Stimulated activated CD8-positive, alpha-beta memory T cell treated with anti-CD3 and anti-CD28 coated beads, Interleukin-15, amount 100 ng/mL, for 48 hours (primary cell): ENCODE measurements at regions not wholly inside any gene's neighbourhood (a gene's known extent, or its start where the extent isn't known, plus 50 kb on each side); places are given as distances from the start of the nearest gene placed in this dataset.

Experiments
- DNase-seq, 2 donors: peaks; one replicate each; pipeline ENCODE4 v3.0.0-alpha.2; 2020; ENCODE audit warnings: low read depth in 2 of 2

GRCh38 chr2:205902041-205902899, 183.7 kb downstream of the INO80D start:
- DNase-seq: no peak

- no peak for DNase-seq
Observed at GRCh38 chr2:205901491-205901890, 184.5 kb downstream of the INO80D start.

- no peak for DNase-seq
Observed at GRCh38 chr2:205898744-205899143, 187.2 kb downstream of the INO80D start.

DNA sequence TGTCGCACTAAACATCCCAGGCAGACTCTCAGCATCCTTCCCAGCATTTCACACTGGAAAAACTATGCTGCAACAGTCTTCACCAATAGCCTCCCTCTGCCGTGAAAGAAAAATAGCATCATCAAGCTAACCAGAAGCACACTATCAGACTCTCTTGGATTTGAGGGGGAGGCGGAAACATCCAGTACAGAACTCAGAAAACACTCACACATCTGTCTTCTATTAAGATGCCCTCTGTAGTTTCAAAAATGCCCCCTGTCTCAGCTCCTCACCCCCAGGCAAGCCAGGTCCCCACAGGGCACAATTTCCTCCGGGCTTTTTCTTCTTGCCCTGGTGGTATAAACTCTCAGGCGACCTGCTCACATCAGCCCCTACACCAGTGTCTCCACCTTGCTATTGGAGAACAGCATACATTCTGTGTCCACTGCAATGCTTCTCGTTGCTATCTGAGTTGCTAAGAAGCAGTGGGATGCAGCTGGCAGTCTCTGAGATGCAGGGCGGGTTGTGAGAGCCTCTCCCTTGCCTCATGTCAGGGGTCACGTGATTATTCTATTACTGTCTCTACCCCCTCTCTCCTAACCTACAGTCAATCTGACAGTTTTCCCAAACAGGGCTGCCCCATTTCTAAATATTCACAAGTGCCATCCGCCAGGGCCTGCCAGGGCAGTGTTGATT, 189.9 kb downstream of the INO80D start:
- no peak for DNase-seq

- DNase-seq: no peak
Observed at GRCh38 chr2:205892665-205893259, 193.2 kb downstream of the INO80D start.

DNA sequence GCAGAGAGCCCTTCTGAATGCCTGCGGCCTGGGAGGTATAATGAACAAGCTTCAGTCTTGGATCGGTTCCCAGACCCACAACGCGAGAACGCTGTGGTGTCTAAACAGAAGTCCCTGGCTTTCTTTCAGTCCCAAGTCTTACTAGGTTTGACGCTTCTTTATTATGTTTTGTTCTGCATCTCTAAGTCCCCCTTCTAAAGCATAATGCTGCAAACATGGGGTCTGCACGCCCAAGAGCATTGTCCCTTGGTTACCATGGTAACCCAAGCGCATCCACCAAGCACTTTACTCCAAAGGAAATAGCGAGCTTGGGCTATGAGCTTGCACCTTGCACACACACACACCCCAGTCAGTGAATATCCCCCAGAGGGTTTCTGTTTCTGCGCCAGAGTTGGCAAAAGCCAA, 193.7 kb downstream of the INO80D start:
- DNase-seq: no peak

GRCh38 chr2:205889114-205889513, 196.9 kb downstream of the INO80D start:
- no peak for DNase-seq

GRCh38 chr2:205887637-205888036, 198.3 kb downstream of the INO80D start:
- DNase-seq: no peak

DNA sequence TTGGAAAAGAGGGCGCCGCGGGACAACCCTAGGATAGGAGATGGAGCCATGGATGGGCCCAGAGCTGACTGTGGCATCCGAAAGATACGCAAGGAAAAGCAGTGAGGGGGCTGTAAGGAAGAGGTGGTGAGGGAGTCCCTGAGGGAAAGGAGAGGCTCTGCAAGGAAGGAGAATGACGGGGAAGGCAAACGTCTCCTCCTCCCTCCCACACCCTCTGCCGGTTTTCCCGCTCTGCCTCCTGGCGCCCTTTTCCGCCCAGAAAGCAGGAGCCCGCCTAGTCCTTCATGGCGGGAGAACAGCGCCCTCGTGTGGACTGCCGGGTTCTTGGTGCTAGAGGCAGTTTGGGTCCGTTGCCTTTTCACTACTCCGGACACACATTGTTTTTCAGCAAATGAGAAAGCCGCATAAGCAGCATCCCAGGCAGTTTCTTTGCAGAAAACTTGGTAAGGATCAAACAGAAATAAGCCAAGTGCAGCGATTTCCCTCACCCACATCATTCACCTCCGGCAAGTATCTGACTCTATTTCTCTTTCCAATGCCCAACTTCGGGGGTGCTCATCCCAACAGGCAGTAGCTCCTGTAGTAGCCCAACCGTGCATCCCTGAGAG, 200.4 kb downstream of the INO80D start:
- DNase-seq: peak; percentile 32

DNA sequence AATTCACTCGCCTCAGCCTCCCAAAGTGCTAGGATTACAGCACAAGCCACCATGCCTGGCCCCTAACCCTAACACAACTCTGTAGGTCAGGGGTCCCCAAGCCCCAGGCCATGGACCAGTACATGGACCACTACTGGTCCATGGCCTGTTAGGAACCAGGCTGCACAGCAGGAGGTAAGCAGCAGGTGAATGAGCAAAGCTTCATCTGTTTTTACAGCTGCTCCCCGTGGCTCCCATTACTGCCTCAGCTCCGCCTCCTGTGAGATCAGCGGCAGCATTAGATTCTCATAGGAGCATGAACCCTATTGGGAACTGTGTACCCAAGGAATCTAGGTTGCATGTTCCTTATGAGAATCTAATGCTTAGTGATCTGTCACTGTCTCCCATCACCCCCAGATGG, 201.7 kb downstream of the NRP2 start:
- no peak for DNase-seq

DNA sequence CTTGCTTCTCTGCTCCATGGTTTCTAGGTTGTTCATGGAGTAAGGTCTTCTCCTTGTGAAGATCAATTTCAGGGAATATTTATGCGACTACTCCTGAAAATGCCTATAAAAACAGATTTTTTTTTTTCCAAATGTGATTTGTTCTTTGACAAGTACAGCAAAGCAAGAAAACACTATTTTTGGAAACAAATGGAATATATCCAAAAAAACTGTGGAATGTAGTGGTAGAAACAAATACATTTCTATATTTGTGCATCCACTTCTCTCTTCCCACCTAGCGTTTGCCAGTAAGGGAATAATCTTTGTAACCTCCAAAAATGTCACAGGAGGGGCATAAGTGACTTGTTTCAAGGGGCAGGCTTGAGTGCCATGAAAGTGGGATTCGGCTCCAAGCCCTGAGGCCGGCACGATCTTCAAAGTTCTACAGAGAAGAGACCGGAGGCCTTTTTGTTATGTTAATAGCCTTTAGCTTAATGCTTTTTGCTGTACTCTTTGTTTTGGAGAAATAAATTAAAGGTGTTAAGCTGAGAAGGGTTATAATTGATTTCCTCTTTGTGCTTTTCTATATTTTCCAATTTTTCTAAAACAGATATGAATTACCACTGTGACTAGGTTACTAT, 200.6 kb downstream of the NRP2 start:
- DNase-seq: no peak

DNA sequence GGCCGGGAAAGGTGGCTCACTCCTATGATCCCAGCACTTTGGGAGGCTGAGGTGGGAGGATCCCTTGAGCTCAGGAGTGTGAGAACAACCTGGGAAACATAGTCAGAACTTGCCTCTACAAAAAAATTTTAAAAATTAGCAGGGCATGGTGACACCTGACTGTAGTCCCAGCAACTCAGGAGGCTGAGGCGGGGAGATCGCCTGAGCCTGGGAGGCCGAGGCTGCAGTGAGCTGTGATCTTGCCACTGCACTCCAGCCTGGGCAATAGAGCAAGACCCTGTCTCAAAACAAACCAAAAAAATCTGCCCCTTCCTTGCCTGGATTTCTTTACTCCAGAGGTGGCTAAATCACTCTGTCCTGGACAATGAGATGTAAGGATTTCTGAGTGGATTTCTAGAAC, 197.7 kb downstream of the NRP2 start:
- DNase-seq: no peak

DNA sequence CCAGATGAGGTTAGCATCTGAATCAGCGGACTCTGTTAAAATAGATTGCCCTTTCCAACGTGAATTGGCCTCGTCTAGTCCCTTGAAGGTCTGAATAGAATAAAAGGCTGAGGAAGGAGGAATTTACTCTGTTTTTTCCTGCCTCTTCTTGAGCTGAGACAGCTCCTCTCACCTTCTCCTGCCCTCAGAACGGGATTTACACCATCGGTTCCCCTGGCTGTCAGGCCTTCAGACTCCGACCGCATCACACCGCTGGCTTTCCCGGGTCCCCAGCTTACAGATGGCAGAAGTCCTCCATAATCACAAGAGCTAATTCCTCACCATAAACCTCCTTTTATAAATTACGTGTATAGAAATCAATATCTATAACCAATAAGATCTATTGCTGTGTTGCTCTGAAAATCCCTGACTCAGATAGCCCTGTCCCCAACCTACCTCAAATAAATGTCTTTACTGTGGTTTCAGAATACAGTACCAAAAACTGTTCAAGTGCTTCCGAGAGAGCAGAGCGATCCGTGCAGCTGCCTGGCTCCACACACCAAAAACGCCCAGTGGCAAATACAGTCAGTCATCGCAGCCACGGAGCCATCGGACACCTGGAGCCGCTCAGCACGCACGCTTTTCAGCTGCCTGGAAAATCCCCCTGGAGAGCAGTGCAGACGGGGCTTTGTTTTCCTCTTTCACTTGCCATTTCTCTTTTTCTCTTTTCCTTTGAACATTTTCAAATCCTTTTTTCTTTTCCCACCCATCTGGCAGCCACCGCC, 196.9 kb downstream of the NRP2 start:
- no peak for DNase-seq

DNA sequence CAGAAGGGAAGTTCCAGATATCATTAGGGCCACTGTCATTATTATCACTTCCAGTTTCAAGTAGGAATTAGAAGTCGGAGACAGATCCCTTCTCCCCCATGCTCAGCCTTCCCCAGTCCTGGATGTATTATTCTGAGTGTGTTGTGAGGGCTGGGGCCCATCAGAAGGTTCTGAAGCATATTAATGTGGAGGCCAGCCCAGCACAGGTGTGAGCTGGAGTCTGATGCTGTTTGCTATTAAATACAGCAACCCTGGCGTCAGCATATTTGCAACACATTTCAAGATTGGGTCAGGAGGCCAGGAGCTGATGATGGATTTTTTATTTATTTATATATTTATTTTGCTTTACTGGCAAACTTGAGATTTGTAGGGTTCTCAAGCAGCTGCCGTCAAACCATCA, 195.2 kb downstream of the NRP2 start:
- DNase-seq: no peak

- DNase-seq: no peak
Observed at GRCh38 chr2:205876127-205876526, 193.8 kb downstream of the NRP2 start.

GRCh38 chr2:205872716-205873115, 190.4 kb downstream of the NRP2 start:
- no peak for DNase-seq

GRCh38 chr2:205869439-205869838, 187.1 kb downstream of the NRP2 start:
- DNase-seq: no peak

- DNase-seq: peak; percentile 5 to 30
Observed at GRCh38 chr2:205868773-205869333, 186.6 kb downstream of the NRP2 start.

- no peak for DNase-seq
Observed at GRCh38 chr2:205868053-205868452, 185.8 kb downstream of the NRP2 start.

GRCh38 chr2:205867371-205867770, 185.1 kb downstream of the NRP2 start:
- DNase-seq: no peak

DNA sequence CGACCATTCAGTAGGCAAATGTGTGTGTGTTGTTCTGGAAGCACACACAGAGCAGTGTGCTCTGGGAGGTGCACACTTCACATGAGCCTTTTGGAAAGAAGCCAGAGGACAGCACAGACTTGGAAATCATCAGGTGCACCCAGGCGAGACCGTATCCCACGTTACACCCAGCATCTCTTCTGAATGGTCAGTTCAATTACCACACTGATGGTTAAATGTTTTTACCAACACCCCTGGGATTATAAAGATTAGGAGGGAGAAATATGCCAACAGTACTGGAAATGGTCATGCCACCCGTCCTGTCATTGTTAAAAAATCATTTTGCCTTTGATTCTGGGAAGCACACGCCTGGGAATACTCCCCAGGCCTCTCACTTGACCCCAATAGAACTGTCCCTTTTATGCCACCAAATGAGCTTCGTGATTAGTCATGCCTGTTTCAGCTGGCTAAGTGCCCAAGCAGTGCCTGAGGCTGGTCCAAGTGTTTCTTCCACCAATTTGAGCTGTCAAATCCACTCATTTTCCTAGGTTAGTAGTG, 183.7 kb downstream of the NRP2 start:
- no peak for DNase-seq
